HL-60 (cell line): ENCODE measurements at regions not wholly inside any gene's neighbourhood (a gene's known extent, or its start where the extent isn't known, plus 50 kb on each side); places are given as distances from the start of the nearest gene placed in this dataset.

Experiments used
- POLR2AphosphoS5 ChIP-seq: IDR thresholded peaks from 2 replicates; pipeline ENCODE4 v1.6.1; 2012; ENCODE audit warnings: low read depth
- TF ChIP-seq, protein P1 (sequence below): IDR thresholded peaks from one replicate; pipeline ENCODE4 v1.5.1; 2011; ENCODE audit warnings: low read length, control low read depth, inconsistent platforms; ENCODE audit not compliant: insufficient read depth

DNA sequence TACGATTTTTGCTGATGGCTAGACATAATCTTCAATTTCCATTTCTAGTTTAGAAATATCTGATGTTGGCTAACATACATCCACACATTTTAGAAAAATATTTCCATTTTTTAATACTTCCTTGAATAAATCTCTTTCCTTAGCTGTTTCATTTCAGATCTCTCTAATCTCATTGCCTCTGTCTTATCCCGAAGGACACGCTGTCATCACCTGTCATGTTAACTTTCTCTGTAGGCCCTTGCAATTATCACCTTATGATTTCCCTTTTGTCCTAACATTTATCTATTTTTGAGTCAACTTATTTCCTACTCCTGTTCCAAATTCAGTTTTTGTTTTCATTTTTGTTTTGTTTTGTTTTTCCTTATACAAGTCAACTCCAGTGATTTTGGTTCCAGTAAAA, 173.1 kb upstream of the POM121L12 start:
- TF ChIP-seq, protein P1, sequence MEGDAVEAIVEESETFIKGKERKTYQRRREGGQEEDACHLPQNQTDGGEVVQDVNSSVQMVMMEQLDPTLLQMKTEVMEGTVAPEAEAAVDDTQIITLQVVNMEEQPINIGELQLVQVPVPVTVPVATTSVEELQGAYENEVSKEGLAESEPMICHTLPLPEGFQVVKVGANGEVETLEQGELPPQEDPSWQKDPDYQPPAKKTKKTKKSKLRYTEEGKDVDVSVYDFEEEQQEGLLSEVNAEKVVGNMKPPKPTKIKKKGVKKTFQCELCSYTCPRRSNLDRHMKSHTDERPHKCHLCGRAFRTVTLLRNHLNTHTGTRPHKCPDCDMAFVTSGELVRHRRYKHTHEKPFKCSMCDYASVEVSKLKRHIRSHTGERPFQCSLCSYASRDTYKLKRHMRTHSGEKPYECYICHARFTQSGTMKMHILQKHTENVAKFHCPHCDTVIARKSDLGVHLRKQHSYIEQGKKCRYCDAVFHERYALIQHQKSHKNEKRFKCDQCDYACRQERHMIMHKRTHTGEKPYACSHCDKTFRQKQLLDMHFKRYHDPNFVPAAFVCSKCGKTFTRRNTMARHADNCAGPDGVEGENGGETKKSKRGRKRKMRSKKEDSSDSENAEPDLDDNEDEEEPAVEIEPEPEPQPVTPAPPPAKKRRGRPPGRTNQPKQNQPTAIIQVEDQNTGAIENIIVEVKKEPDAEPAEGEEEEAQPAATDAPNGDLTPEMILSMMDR, result no peak
- no peak for TF ChIP-seq POLR2AphosphoS5
